ENCODE measurements at regions not wholly inside any gene's neighbourhood (a gene's known extent, or its start where the extent isn't known, plus 50 kb on each side); places are given as distances from the start of the nearest gene placed in this dataset.
A peak's percentile ranks its signal among the peaks of the same experiment; 100 is the strongest.

GRCh38 chr5:143562935-143563334 is 159.4 kb upstream of the NR3C1 start:
- Histone ChIP-seq H3K27me3 (ENCODE audit: insufficient read depth, low read length, poor library complexity, severe bottlenecking) (no peaks in the 10 kb centered on the region), H3K9me3 (ENCODE audit: low read length) (no peaks in the 10 kb centered on the region), H3K27ac (ENCODE audit: low read depth, low read length) (no peak overlapping the region), H3K4me3 (ENCODE audit: low read length) (no peak overlapping the region), H3K4me1 (ENCODE audit: insufficient read depth, low read length) (no peaks in the 10 kb centered on the region), H3K36me3 (ENCODE audit: insufficient read depth, low read length) (no peaks in the 10 kb centered on the region)
- ChIA-PET POLR2A (no interaction called here), CTCF (interaction anchor here (1.3 kb wide), 1 partner anchor 9 kb away, joined by 3 read pairs; no protein-coding TSS in a partner anchor)
- peaks cover 0 to 2% of the 10 kb centered on the region in 2 donors for H3K27me3 Mint-ChIP-seq
- H3K36me3 Mint-ChIP-seq, result no peaks in the 10 kb centered on the region
- H3K9me3 Mint-ChIP-seq, result no peaks in the 10 kb centered on the region
- H3K4me1 Mint-ChIP-seq, result no peaks in the 10 kb centered on the region
- H3K4me3 Mint-ChIP-seq, result no peak overlapping the region
- DNase-seq, result no peak
- no peak overlapping the region for H3K27ac Mint-ChIP-seq

DNA sequence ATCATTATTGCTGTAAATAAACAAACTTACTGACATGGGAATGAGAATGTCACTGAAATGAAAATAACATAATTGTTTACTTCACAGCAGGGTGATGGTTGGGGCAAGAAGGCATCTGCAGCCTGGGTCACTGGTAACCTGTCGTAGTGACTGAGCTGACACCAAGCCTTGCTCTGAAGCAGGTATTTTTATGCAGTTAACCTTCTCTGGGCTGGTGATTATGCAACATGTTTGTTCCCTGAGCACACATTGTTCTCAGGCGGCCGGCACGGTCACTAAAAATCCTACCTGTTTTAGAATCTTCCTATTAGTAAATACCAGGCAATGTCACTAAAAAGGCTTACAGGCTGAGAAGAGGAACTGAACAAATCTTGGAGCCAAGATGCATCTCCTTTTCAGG is 157.7 kb upstream of the NR3C1 start:
- no peaks in the 10 kb centered on the region for H3K4me1 ChIP-seq (ENCODE audit: insufficient read depth, low read length)
- Mint-ChIP-seq H3K9me3 (no peaks in the 10 kb centered on the region), H3K4me1 (no peaks in the 10 kb centered on the region), H3K27ac (no peak overlapping the region), H3K36me3 (no peaks in the 10 kb centered on the region), H3K4me3 (no peak overlapping the region), H3K27me3 (no peaks in the 10 kb centered on the region)
- ChIA-PET CTCF (no interaction called here), POLR2A (no interaction called here)
- H3K27me3 ChIP-seq (ENCODE audit: insufficient read depth, low read length, poor library complexity, severe bottlenecking), result no peaks in the 10 kb centered on the region
- H3K4me3 ChIP-seq (ENCODE audit: low read length), result no peak overlapping the region
- H3K9me3 ChIP-seq (ENCODE audit: low read length), result no peaks in the 10 kb centered on the region
- no peaks in the 10 kb centered on the region for H3K36me3 ChIP-seq (ENCODE audit: insufficient read depth, low read length)
- DNase-seq, result no peak
- H3K27ac ChIP-seq (ENCODE audit: low read depth, low read length), result no peak overlapping the region

GRCh38 chr5:143560378-143560777 is 156.9 kb upstream of the NR3C1 start:
- ChIA-PET POLR2A (no interaction called here), CTCF (no interaction called here)
- H3K36me3 Mint-ChIP-seq, result no peaks in the 10 kb centered on the region
- H3K36me3 ChIP-seq (ENCODE audit: insufficient read depth, low read length), result no peaks in the 10 kb centered on the region
- no peak overlapping the region for H3K27ac ChIP-seq (ENCODE audit: low read depth, low read length)
- no peaks in the 10 kb centered on the region for H3K9me3 Mint-ChIP-seq
- no peaks in the 10 kb centered on the region for H3K9me3 ChIP-seq (ENCODE audit: low read length)
- H3K4me3 ChIP-seq (ENCODE audit: low read length), result no peak overlapping the region
- no peak overlapping the region for H3K4me3 Mint-ChIP-seq
- no peaks in the 10 kb centered on the region for H3K27me3 Mint-ChIP-seq
- no peaks in the 10 kb centered on the region for H3K4me1 ChIP-seq (ENCODE audit: insufficient read depth, low read length)
- H3K27ac Mint-ChIP-seq, result no peak overlapping the region
- H3K27me3 ChIP-seq (ENCODE audit: insufficient read depth, low read length, poor library complexity, severe bottlenecking), result no peaks in the 10 kb centered on the region
- DNase-seq, result no peak
- no peaks in the 10 kb centered on the region for H3K4me1 Mint-ChIP-seq

GRCh38 chr5:143559586-143560109 is 156.2 kb upstream of the NR3C1 start:
- Mint-ChIP-seq H3K27ac (no peak overlapping the region), H3K4me3 (no peak overlapping the region), H3K4me1 (no peaks in the 10 kb centered on the region), H3K36me3 (no peaks in the 10 kb centered on the region), H3K27me3 (no peaks in the 10 kb centered on the region), H3K9me3 (no peaks in the 10 kb centered on the region)
- no peak for DNase-seq
- ChIA-PET POLR2A (no interaction called here), CTCF (no interaction called here)
- Histone ChIP-seq H3K9me3 (ENCODE audit: low read length) (no peaks in the 10 kb centered on the region), H3K4me3 (ENCODE audit: low read length) (no peak overlapping the region), H3K4me1 (ENCODE audit: insufficient read depth, low read length) (no peaks in the 10 kb centered on the region), H3K27me3 (ENCODE audit: insufficient read depth, low read length, poor library complexity, severe bottlenecking) (no peaks in the 10 kb centered on the region), H3K36me3 (ENCODE audit: insufficient read depth, low read length) (no peaks in the 10 kb centered on the region), H3K27ac (ENCODE audit: low read depth, low read length) (no peak overlapping the region)

DNA sequence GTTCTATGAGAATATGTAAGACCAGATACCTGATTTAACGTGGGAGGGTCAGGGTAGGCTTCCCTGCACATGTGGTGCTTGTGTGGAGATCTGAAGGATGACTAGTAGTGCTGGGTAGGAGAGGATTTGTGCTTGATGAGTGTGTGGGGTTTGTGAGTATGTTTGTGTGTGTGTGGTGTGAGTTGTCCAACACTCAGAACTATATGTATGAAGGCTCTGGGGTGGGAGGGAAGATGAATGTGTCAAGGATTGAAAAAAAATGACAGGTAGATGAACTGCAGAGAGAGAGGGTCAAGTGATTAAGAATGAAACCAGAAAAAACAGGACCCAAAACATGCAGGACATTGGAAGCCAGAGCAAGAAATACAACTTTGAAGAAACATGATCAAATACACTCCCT is 154.6 kb upstream of the NR3C1 start:
- peak overlapping the region in 1 of 8 donors; percentile 0 for H3K27ac Mint-ChIP-seq
- H3K27me3 Mint-ChIP-seq, result no peaks in the 10 kb centered on the region
- no peaks in the 10 kb centered on the region for H3K4me1 Mint-ChIP-seq
- no peaks in the 10 kb centered on the region for H3K36me3 Mint-ChIP-seq
- no peaks in the 10 kb centered on the region for H3K9me3 ChIP-seq (ENCODE audit: low read length)
- no peak for DNase-seq
- H3K27me3 ChIP-seq (ENCODE audit: insufficient read depth, low read length, poor library complexity, severe bottlenecking), result no peaks in the 10 kb centered on the region
- H3K4me3 Mint-ChIP-seq, result no peak overlapping the region
- H3K9me3 Mint-ChIP-seq, result no peaks in the 10 kb centered on the region
- ChIA-PET POLR2A (no interaction called here), CTCF (no interaction called here)
- H3K27ac ChIP-seq (ENCODE audit: low read depth, low read length), result no peak overlapping the region
- no peaks in the 10 kb centered on the region for H3K4me1 ChIP-seq (ENCODE audit: insufficient read depth, low read length)
- no peak overlapping the region for H3K4me3 ChIP-seq (ENCODE audit: low read length)
- no peaks in the 10 kb centered on the region for H3K36me3 ChIP-seq (ENCODE audit: insufficient read depth, low read length)

GRCh38 chr5:143557061-143557818 is 153.8 kb upstream of the NR3C1 start:
- Histone ChIP-seq H3K36me3 (ENCODE audit: insufficient read depth, low read length) (no peaks in the 10 kb centered on the region), H3K4me3 (ENCODE audit: low read length) (no peak overlapping the region), H3K27ac (ENCODE audit: low read depth, low read length) (no peak overlapping the region), H3K9me3 (ENCODE audit: low read length) (no peaks in the 10 kb centered on the region), H3K27me3 (ENCODE audit: insufficient read depth, low read length, poor library complexity, severe bottlenecking) (no peaks in the 10 kb centered on the region), H3K4me1 (ENCODE audit: insufficient read depth, low read length) (no peaks in the 10 kb centered on the region)
- DNase-seq, result no peak
- Mint-ChIP-seq H3K4me1 (no peaks in the 10 kb centered on the region), H3K27me3 (no peaks in the 10 kb centered on the region), H3K9me3 (no peaks in the 10 kb centered on the region), H3K4me3 (no peak overlapping the region), H3K36me3 (no peaks in the 10 kb centered on the region), H3K27ac (no peak overlapping the region)
- ChIA-PET POLR2A (no interaction called here), CTCF (interaction anchor here (1.1 kb wide), 1 partner anchor 48 kb away, joined by 4 read pairs; no protein-coding TSS in a partner anchor)

- CTCF ChIA-PET, result interaction anchor here (1.2 kb wide), 1 partner anchor 8 kb away, joined by 3 read pairs; no protein-coding TSS in a partner anchor
- Mint-ChIP-seq H3K27ac (no peak overlapping the region), H3K4me1 (no peaks in the 10 kb centered on the region), H3K9me3 (no peaks in the 10 kb centered on the region), H3K36me3 (peaks cover 0 to 2% (median 0%) of the 10 kb centered on the region in 3 donors), H3K4me3 (no peak overlapping the region), H3K27me3 (no peaks in the 10 kb centered on the region)
- Histone ChIP-seq H3K36me3 (ENCODE audit: insufficient read depth, low read length) (no peaks in the 10 kb centered on the region), H3K4me3 (ENCODE audit: low read length) (no peak overlapping the region), H3K27ac (ENCODE audit: low read depth, low read length) (no peak overlapping the region), H3K27me3 (ENCODE audit: insufficient read depth, low read length, poor library complexity, severe bottlenecking) (no peaks in the 10 kb centered on the region), H3K4me1 (ENCODE audit: insufficient read depth, low read length) (no peaks in the 10 kb centered on the region), H3K9me3 (ENCODE audit: low read length) (no peaks in the 10 kb centered on the region)
- POLR2A ChIA-PET, result no interaction called here
- DNase-seq, result no peak
Measured at GRCh38 chr5:143554918-143555477, 151.5 kb upstream of the NR3C1 start.

- no peak overlapping the region for H3K4me3 Mint-ChIP-seq
- H3K27me3 ChIP-seq (ENCODE audit: insufficient read depth, low read length, poor library complexity, severe bottlenecking), result no peaks in the 10 kb centered on the region
Measured at GRCh38 chr5:143554187-143554717, 150.8 kb upstream of the NR3C1 start.

More at GRCh38 chr5:143554187-143554717, 150.8 kb upstream of the NR3C1 start:
- H3K27ac ChIP-seq (ENCODE audit: low read depth, low read length), result no peak overlapping the region
- H3K4me3 ChIP-seq (ENCODE audit: low read length), result no peak overlapping the region
- H3K36me3 ChIP-seq (ENCODE audit: insufficient read depth, low read length), result no peaks in the 10 kb centered on the region
- ChIA-PET CTCF (interaction anchor here (1.2 to 1.6 kb wide), 2 partner anchors 9 to 650 kb away, joined by 3 to 4 read pairs; no protein-coding TSS in a partner anchor), POLR2A (no interaction called here)
- Mint-ChIP-seq H3K27me3 (no peaks in the 10 kb centered on the region), H3K27ac (no peak overlapping the region), H3K9me3 (no peaks in the 10 kb centered on the region), H3K36me3 (peaks cover 0 to 5% (median 0%) of the 10 kb centered on the region in 3 donors), H3K4me1 (no peaks in the 10 kb centered on the region)
- no peak for DNase-seq
- H3K9me3 ChIP-seq (ENCODE audit: low read length), result no peaks in the 10 kb centered on the region
- H3K4me1 ChIP-seq (ENCODE audit: insufficient read depth, low read length), result no peaks in the 10 kb centered on the region

Data from CD8-positive, alpha-beta memory T cell (primary cell).